Suppressor macrophage treated with lipopolysaccharide for 1 hour (primary cell): ENCODE measurements at regions not wholly inside any gene's neighbourhood (a gene's known extent, or its start where the extent isn't known, plus 50 kb on each side); places are given as distances from the start of the nearest gene placed in this dataset.
A peak's percentile ranks its signal among the peaks of the same experiment; 100 is the strongest.

Experiments used
- DNase-seq, 3 donors: peaks; one replicate each; pipeline ENCODE4 v3.0.0-alpha.2; 2020 to 2022

GRCh38 chrX:39150621-39151020, 349.4 kb downstream of the MID1IP1 start:
- DNase-seq = no peak

- DNase-seq = peak; percentile 42 to 63 (median 44)
These were observed 350.9 kb downstream of the MID1IP1 start for GRCh38 chrX:39152106-39152649.

DNA sequence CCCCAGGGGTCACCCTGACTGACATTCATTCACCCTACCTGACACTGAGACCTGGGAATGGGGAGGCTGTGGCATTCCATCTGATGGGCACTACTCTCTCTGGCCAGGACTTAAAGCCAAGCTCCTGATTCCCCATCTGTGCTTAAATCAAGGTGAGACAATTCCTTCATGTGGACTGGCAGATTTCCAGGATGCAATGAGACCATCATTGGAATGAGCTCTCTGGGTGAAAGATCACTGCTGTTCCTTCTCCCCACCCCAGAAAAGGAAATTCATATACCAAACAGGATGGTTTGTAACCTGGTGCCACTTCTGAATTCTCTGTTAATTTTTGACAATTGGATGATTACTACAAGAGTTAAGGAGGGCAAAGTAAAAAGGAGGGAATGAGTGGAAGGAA, 354.8 kb downstream of the MID1IP1 start:
- no peak for DNase-seq

GRCh38 chrX:39157006-39157405, 355.7 kb downstream of the MID1IP1 start:
- no peak for DNase-seq

DNA sequence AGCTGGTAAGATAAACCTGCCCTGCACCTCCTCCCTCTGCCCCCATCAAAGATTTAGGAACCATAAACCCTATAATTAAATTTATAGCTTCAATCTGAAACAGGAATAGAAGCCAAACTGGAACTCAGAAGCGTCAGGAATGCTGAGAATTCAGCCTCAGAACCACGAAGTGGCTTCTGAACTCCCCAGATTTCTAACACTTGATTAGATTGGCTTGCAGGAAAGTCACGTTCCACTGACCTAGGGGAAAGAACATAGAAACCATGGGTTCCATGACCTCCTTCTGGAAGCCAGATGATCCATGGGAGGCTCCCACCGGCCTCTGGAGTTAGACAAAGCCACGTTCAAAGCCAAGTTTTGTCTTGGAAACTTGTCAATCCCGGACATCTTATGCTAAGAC, 356.5 kb downstream of the MID1IP1 start:
- no peak for DNase-seq

DNA sequence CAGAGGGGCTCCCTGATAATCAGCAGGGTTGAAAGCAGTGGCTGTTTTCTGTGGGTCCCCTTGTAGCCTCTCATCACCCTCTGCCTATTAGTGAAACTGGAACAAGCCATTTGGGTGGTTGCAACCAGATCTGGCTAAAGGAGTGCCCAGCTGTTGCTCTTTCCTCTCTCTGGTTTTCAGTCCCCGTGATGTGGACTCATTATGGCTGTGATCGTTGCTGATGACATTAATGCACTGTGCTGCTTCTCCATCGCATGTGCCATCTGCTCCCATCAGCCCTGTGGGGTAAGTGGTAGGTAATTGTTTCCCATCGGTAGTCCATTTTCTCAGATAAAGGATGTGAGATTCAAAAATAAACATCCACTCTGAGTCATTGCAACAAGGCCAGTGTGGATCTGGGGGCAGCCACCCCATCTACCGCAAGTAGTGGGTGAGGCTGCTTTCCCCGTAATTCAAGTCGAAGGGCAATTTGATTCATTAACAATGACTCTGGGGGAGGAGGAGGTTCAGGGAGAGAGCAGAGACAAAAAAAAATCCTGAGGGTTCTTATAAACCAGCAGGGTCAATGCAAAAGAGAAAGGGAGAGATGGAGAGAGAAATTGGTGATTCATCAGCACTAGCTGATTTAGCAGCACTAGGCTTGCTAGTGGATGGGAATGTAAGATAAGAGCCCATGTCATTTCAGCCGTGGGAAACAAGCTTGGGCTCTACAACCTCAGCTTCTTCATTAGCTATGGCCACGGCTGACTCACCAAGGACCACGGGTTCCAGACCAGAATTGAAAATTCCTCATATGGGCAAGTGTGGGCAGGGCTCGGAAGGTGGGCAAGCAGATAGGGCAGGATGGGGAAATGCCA, 357.8 kb downstream of the MID1IP1 start:
- DNase-seq = peak; percentile 91 to 95 (median 92)

GRCh38 chrX:39159921-39160507, 358.8 kb downstream of the MID1IP1 start:
- peak; percentile 63 to 80 (median 78) for DNase-seq

DNA sequence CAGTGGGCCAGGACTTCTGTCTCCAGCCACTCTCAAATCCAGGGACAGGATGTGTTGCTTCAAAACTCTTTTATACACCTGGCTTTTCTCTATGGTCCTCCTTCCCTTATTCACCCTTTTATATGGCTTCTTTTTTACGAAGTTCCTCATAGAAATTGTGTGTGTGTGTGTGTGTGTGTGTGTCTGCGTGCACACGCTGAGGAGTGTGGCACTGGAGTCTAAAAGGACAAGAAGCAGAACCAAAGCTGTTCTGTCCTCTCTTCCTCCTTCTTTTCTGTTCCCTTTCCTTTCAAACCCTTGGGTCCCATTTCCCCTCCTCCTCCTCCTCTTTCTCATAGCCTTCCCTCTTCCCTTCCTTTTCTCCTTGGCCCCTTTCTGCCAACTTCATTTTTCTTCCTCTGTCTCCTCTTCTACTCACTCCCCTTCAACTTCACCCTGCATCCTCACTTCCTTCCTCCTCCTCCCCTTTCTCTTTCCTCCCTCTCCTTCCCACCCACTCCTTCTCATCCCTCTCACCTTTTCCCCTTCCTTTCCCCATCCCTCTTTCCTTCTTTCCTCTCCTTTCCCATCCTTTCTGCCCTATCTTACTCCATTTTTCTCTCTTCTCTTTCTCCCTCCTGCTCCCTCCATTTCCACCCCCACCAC, 360.5 kb downstream of the MID1IP1 start:
- peak; percentile 36 to 43 (median 41) for DNase-seq

- peak; percentile 76 to 89 (median 76) for DNase-seq
These were observed 361.1 kb downstream of the MID1IP1 start for GRCh38 chrX:39162322-39162735.

DNA sequence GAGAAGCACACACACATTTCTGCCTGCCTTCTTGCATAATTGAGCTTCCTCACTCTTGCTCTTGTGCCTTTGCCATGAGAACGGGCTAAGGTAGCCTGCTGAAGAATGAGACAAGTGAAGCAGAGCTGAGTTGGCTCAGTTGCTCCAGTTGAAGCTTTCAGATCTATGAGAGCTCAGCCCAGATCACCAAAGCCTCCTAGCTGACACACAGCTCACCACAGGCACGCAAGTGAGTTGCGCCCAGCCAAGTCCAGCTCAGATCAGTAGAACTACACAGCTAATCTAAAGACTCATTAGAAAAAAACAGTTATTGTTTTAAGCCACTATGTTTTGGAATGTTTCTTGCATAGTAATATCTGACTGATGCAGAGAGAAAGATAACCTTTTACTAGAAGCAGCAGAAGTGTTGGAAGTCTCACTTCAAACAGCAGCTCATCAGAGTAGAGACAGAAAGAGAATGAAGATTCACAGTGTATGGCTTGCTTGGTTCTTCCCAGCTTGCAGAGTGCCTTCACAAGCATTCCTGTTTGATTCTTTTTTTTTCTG, 362.4 kb downstream of the MID1IP1 start:
- no peak for DNase-seq

DNA sequence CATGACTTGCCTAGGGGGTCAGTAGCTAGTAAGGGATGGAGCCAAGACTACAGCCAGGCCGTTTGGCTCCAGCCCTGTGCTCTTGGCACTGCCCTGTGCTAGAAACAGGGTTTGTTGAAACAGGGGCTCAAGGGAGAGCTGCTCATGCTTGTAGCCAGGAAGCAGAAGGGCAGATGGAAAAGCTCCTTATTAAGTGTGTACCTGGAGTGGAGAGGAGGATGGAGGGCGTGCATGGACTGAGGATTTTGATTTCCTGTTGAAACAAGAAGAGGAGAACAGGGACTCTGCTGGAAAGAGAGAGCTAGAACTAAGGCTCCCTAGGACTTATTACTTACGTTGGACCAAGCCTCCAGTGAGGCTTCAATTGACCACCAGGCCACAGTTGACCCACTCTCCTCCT, 363.0 kb downstream of the MID1IP1 start:
- DNase-seq = no peak

DNA sequence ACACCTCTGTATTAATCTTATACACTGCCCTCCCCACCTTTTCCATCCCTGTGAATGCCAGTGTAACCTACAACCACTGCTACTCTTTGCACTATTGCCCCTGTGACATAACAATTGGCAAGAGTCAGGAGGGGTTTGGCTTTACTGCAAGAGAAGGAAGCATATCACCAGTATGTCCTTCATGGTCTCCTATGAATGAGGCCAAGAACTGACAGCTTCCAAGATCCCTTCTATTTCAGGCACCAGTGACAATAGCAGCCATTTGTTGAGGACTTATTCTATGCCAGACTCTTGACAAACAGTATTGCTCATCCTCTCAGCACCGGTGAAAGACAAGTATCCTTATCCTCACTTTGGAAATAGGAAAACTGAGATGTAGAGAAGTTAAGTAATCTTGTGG, 363.9 kb downstream of the MID1IP1 start:
- DNase-seq = no peak

GRCh38 chrX:39165773-39166172, 364.5 kb downstream of the MID1IP1 start:
- no peak for DNase-seq

- no peak for DNase-seq
These were observed 366.5 kb downstream of the MID1IP1 start for GRCh38 chrX:39167791-39168190.

DNA sequence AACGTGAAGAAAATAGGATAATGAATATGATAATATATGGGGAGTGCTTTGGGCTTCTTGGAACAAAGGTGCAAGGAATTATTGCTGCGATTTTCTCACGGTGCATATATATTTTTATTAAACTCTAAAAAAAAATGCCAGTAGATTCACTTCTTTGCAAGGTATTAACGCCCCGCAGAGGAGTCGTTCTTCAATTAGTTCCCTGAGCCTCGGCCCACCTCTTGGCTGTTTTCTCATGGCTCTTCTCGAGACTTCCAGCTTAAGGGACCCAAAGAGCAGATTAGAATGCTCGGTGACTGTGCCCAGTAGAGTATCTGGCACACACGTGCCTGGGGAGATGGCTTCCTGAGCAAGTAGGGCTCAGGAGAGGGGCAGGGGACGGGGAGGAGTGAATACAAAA, 367.4 kb downstream of the MID1IP1 start:
- no peak for DNase-seq

DNA sequence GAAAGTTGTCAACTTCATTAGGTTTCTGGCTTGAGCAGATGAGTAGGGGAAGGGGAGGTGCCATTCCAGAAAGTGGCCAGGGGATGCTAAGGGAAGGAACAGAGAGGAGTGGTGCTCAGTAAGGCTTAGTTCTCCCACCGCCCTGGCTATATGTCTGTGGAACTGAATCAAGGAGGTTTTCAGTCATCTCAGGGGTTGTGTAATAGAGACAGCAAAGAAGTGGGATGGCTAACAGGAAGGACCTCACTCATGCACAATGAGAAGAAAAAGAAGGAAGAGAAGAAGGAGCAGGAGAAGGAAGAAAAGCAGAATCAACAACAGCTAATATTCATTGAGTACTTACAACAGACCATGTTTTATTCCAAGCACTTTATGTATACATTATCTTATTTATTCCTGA, 368.7 kb downstream of the MID1IP1 start:
- DNase-seq = peak; percentile 39 to 52 (median 51)

GRCh38 chrX:39170464-39170863, 369.2 kb downstream of the MID1IP1 start:
- DNase-seq = no peak

DNA sequence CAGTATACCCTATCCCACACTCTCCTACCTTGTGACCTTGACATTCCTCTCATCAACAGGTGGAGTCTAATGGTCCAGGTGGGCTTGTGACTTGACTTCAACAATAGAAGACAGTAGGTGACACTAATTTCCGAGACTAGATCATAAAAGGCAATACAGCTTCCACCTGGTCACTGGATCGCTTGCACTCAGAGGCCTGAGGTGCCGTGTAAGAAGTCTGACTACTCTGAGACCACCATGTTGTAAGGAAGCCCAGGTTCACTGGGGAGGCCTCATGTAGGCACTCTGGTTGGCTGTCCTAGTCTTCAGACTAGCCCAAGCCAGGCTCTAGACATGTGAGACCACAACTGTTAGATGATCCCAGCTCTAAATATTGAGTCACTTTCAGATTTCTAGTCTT, 370.4 kb downstream of the MID1IP1 start:
- no peak for DNase-seq

GRCh38 chrX:39174241-39174771, 373.0 kb downstream of the MID1IP1 start:
- no peak for DNase-seq

GRCh38 chrX:39174772-39175417, 373.6 kb downstream of the MID1IP1 start:
- DNase-seq = peak; percentile 79 to 81 (median 80)

DNA sequence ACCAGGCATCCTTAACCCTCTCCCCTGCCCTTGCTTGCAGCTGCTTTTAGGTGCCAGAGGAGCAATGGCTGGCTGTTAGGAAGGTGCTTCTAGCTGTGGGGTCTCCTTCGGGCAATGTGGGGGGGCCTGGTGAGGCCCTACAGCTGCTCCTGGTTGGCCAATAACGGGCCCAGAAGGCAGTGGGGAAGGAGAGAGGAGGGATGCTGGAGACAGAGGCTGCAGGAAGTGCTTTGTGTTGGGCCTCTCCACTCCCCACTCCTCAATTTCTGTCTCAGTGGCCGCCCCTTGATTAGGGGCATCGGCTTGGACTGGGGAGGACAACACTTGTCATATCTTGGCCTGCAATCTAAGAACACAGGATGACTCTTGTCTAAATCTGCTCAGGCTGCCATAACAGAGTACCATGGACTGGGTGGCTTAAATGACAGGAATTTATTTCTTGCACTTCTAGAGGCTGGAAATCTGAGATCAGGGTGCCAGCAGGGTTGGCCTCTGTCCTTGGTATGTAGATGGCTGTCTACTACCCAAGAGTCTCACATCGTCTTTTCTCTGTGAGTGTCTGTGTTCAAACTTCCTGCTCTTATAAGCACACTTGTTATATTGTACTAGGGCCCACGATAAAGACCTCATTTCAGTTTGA, 374.3 kb downstream of the MID1IP1 start:
- DNase-seq = no peak

- no peak for DNase-seq
These were observed 374.8 kb downstream of the MID1IP1 start for GRCh38 chrX:39176105-39176504.
